Endothelial cell of umbilical vein (primary cell): ENCODE measurements at regions not wholly inside any gene's neighbourhood (a gene's known extent, or its start where the extent isn't known, plus 50 kb on each side); places are given as distances from the start of the nearest gene placed in this dataset.

ENCODE experiments used
- EZH2 ChIP-seq: IDR thresholded peaks from 2 replicates; pipeline ENCODE4 v1.6.1; 2012; ENCODE audit warnings: borderline replicate concordance, low read depth, mild to moderate bottlenecking, moderate library complexity, low read length, inconsistent platforms; ENCODE audit not compliant: severe bottlenecking
- POLR2A ChIP-seq: IDR thresholded peaks from 2 replicates; pipeline ENCODE4 v1.6.1; 2012; ENCODE audit warnings: low read depth, mild to moderate bottlenecking, control low read depth, low read length
- POLR2AphosphoS5 ChIP-seq: IDR thresholded peaks from 2 replicates; pipeline ENCODE4 v1.6.1; 2012; ENCODE audit warnings: low read depth, mild to moderate bottlenecking, control low read depth, low read length, moderate library complexity; ENCODE audit not compliant: insufficient read depth
- TF ChIP-seq, protein P1 (sequence below), 2 donors: IDR thresholded peaks; 1 replicate in 1 of 2; 2 replicates in 1 of 2; pipeline ENCODE4 v1.5.1; 2011; ENCODE audit warnings: low read length in 2 of 2, mild to moderate bottlenecking in 2 of 2, moderate library complexity in 2 of 2, control low read depth in 1 of 2, inconsistent platforms in 1 of 2, low read depth in 1 of 2; ENCODE audit not compliant: insufficient read depth in 1 of 2; ENCODE audit errors: extremely low read depth in 1 of 2

DNA sequence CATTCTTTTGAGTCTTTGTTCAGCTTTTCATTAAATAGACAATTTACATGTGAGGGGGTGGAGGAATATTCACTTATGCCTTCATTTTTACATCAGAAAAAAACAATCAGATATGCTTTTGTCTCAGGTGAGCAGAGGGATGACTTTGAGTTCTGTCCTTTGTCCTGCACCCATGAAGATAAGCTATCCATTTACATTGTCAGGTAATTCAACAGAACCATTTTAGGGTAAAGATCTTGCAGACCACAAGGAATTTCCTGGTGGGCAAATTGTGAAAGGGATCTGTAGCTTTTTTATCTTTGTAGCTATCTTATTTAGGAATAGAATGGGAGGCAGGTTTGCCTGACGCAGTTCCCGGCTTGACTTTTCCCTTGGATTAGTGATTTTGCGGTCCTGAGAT lies 242.7 kb upstream of the IRF2BP2 start:
- TF ChIP-seq, protein P1, sequence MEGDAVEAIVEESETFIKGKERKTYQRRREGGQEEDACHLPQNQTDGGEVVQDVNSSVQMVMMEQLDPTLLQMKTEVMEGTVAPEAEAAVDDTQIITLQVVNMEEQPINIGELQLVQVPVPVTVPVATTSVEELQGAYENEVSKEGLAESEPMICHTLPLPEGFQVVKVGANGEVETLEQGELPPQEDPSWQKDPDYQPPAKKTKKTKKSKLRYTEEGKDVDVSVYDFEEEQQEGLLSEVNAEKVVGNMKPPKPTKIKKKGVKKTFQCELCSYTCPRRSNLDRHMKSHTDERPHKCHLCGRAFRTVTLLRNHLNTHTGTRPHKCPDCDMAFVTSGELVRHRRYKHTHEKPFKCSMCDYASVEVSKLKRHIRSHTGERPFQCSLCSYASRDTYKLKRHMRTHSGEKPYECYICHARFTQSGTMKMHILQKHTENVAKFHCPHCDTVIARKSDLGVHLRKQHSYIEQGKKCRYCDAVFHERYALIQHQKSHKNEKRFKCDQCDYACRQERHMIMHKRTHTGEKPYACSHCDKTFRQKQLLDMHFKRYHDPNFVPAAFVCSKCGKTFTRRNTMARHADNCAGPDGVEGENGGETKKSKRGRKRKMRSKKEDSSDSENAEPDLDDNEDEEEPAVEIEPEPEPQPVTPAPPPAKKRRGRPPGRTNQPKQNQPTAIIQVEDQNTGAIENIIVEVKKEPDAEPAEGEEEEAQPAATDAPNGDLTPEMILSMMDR (IDR thresholded peaks at IDR 0.05; ENCODE audit: extremely low read depth in 1 of 2, insufficient read depth in 1 of 2, low read depth in 1 of 2, low read length in 2 of 2): no peak
- TF ChIP-seq POLR2AphosphoS5 (no peak), POLR2A (no peak), EZH2 (no peak)
